ENCODE measurements at regions not wholly inside any gene's neighbourhood (a gene's known extent, or its start where the extent isn't known, plus 50 kb on each side); places are given as distances from the start of the nearest gene placed in this dataset.

GRCh38 chr14:104305511-104306449 is 167.4 kb downstream of the KIF26A start:
- no peaks in the 10 kb centered on the region for H3K9me3 ChIP-seq
- H3K4me2 ChIP-seq = no peak overlapping the region
- no peaks in the 10 kb centered on the region for H3K9me2 ChIP-seq
- 63% methylated on average over 8 of the region's 29 CpGs for WGBS (ENCODE audit: low lambda C conversion rate)
- H3K79me2 ChIP-seq (ENCODE audit: insufficient read depth) = no peaks in the 10 kb centered on the region
- H3K27ac ChIP-seq (ENCODE audit: low read depth in 2 of 2, low read length in 1 of 2) = no peak overlapping the region; a peak in 1 of 4 replicates
- no peak overlapping the region for H3K9ac ChIP-seq
- no peaks in the 10 kb centered on the region for H3F3A ChIP-seq (replicated peaks; ENCODE audit: insufficient read depth)
- H3K4me3 ChIP-seq (ENCODE audit: low read depth in 2 of 2, low read length in 1 of 2) = no peak overlapping the region
- no peak for DNase-seq
- ChIA-PET POLR2A (no interaction called here), CTCF (interaction anchor here (1.2 to 1.9 kb wide), 3 partner anchors 54 to 258 kb away, joined by 4 to 7 read pairs (median 4); no protein-coding TSS in a partner anchor)
- H4K20me1 ChIP-seq (ENCODE audit: insufficient read depth) = no peaks in the 10 kb centered on the region
- TF ChIP-seq RFX5 (IDR thresholded peaks at IDR 0.05; ENCODE audit: low read length) (no peak), FOXJ3 (CRISPR knock-in tag; IDR thresholded peaks at IDR 0.05) (no peak), TAF1 (IDR thresholded peaks at IDR 0.05; ENCODE audit: borderline replicate concordance, low read depth, low read length) (no peak), FOSL2 (IDR thresholded peaks at IDR 0.05; ENCODE audit: borderline replicate concordance, low read depth) (no peak), USF2 (IDR thresholded peaks at IDR 0.05; ENCODE audit: borderline replicate concordance, low read depth, low read length) (no peak)
- TF ChIP-seq, protein P1, sequence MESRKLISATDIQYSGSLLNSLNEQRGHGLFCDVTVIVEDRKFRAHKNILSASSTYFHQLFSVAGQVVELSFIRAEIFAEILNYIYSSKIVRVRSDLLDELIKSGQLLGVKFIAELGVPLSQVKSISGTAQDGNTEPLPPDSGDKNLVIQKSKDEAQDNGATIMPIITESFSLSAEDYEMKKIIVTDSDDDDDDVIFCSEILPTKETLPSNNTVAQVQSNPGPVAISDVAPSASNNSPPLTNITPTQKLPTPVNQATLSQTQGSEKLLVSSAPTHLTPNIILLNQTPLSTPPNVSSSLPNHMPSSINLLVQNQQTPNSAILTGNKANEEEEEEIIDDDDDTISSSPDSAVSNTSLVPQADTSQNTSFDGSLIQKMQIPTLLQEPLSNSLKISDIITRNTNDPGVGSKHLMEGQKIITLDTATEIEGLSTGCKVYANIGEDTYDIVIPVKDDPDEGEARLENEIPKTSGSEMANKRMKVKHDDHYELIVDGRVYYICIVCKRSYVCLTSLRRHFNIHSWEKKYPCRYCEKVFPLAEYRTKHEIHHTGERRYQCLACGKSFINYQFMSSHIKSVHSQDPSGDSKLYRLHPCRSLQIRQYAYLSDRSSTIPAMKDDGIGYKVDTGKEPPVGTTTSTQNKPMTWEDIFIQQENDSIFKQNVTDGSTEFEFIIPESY (IDR thresholded peaks at IDR 0.05; ENCODE audit: borderline replicate concordance, low read depth) = no peak
- no peaks in the 10 kb centered on the region for H3K27me3 ChIP-seq (ENCODE audit: insufficient read depth)
- peaks cover 0 to 42% of the 10 kb centered on the region in 2 experiments; a peak in 1 of 4 replicates for H3K4me1 ChIP-seq (ENCODE audit: control insufficient read depth in 1 of 2, insufficient read depth in 2 of 2, low read depth in 1 of 2, low read length in 1 of 2)
- no peaks in the 10 kb centered on the region for H3K36me3 ChIP-seq (replicated peaks in 1 of 2; ENCODE audit: control insufficient read depth in 1 of 2, insufficient read depth in 2 of 2, low read length in 1 of 2)
- no peak overlapping the region for H2AFZ ChIP-seq (ENCODE audit: low read depth)

DNA sequence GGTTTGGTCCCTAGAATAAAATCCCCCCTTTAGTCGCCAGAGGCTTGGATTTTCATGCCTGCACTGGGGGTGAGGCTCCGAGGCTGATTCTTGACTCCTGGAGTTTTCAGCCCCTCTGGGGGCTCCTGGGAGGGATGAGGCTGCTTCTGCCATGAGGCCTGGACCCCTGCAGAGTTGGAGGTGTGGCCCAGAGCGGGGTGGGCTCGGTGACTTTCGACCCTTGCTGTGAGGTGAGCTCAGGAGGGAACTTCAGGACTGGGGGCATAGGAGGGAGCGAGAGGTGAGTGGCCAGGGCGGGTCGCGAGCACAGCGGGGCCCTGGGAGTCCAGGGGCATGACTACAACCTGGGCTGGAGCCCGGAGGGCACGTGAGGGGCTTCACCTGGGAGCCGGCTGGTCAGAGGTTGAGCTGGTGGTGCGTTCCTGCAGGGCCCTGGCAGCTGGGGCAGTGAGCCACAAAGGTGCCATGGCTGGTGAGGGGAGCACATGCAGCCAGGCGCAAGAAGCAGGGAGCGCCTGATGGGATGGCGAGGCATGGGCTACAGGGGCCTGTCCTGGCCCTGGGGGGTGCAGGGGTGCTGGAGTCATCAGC is 168.2 kb downstream of the KIF26A start:
- DNase-seq = no peak
- WGBS (ENCODE audit: low lambda C conversion rate) = 41% methylated on average over 11 of the region's 17 CpGs
- POLR2A ChIA-PET = no interaction called here
- Histone ChIP-seq H3K27ac (ENCODE audit: low read depth in 2 of 2, low read length in 1 of 2) (no peak overlapping the region; a peak in 1 of 4 replicates), H3K4me2 (no peak overlapping the region), H3F3A (replicated peaks; ENCODE audit: insufficient read depth) (no peaks in the 10 kb centered on the region), H4K20me1 (ENCODE audit: insufficient read depth) (no peaks in the 10 kb centered on the region), H3K9me3 (no peaks in the 10 kb centered on the region), H3K27me3 (ENCODE audit: insufficient read depth) (no peaks in the 10 kb centered on the region), H2AFZ (ENCODE audit: low read depth) (no peak overlapping the region), H3K79me2 (ENCODE audit: insufficient read depth) (no peaks in the 10 kb centered on the region), H3K9ac (no peak overlapping the region), H3K4me1 (ENCODE audit: control insufficient read depth in 1 of 2, insufficient read depth in 2 of 2, low read depth in 1 of 2, low read length in 1 of 2) (peaks cover 0 to 40% of the 10 kb centered on the region in 2 experiments; a peak in 1 of 4 replicates), H3K36me3 (replicated peaks in 1 of 2; ENCODE audit: control insufficient read depth in 1 of 2, insufficient read depth in 2 of 2, low read length in 1 of 2) (no peaks in the 10 kb centered on the region), H3K9me2 (no peaks in the 10 kb centered on the region), H3K4me3 (ENCODE audit: low read depth in 2 of 2, low read length in 1 of 2) (no peak overlapping the region)
- CTCF ChIA-PET = interaction anchor here (1.1 to 1.9 kb wide), 4 partner anchors 53 to 257 kb away, joined by 4 to 7 read pairs (median 4); no protein-coding TSS in a partner anchor
- TF ChIP-seq CTCF (IDR thresholded peaks at IDR 0.05) (no peak), MXI1 (IDR thresholded peaks at IDR 0.05; ENCODE audit: low read depth, low read length) (no peak), RAD21 (IDR thresholded peaks at IDR 0.05; ENCODE audit: low read length) (no peak), TAF1 (IDR thresholded peaks at IDR 0.05; ENCODE audit: borderline replicate concordance, low read depth, low read length) (no peak), EP300 (IDR thresholded peaks at IDR 0.05; ENCODE audit: borderline replicate concordance in 1 of 2, low read depth in 1 of 2, low read length in 1 of 2) (no peak), GABPA (IDR thresholded peaks at IDR 0.05; ENCODE audit: low read depth) (no peak), MEF2A (IDR thresholded peaks at IDR 0.05; ENCODE audit: borderline replicate concordance, low read depth) (no peak), NFIC (IDR thresholded peaks at IDR 0.05; ENCODE audit: borderline replicate concordance) (no peak), JUND (IDR thresholded peaks at IDR 0.05) (no peak)
- TF ChIP-seq, protein P2, sequence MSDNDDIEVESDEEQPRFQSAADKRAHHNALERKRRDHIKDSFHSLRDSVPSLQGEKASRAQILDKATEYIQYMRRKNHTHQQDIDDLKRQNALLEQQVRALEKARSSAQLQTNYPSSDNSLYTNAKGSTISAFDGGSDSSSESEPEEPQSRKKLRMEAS (IDR thresholded peaks at IDR 0.05; ENCODE audit: low read depth) = no peak
- TF ChIP-seq, protein P3, sequence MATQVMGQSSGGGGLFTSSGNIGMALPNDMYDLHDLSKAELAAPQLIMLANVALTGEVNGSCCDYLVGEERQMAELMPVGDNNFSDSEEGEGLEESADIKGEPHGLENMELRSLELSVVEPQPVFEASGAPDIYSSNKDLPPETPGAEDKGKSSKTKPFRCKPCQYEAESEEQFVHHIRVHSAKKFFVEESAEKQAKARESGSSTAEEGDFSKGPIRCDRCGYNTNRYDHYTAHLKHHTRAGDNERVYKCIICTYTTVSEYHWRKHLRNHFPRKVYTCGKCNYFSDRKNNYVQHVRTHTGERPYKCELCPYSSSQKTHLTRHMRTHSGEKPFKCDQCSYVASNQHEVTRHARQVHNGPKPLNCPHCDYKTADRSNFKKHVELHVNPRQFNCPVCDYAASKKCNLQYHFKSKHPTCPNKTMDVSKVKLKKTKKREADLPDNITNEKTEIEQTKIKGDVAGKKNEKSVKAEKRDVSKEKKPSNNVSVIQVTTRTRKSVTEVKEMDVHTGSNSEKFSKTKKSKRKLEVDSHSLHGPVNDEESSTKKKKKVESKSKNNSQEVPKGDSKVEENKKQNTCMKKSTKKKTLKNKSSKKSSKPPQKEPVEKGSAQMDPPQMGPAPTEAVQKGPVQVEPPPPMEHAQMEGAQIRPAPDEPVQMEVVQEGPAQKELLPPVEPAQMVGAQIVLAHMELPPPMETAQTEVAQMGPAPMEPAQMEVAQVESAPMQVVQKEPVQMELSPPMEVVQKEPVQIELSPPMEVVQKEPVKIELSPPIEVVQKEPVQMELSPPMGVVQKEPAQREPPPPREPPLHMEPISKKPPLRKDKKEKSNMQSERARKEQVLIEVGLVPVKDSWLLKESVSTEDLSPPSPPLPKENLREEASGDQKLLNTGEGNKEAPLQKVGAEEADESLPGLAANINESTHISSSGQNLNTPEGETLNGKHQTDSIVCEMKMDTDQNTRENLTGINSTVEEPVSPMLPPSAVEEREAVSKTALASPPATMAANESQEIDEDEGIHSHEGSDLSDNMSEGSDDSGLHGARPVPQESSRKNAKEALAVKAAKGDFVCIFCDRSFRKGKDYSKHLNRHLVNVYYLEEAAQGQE (IDR thresholded peaks at IDR 0.05; ENCODE audit: low read depth, low read length) = no peak

All from SK-N-SH (cell line).